ENCODE measurements at regions not wholly inside any gene's neighbourhood (a gene's known extent, or its start where the extent isn't known, plus 50 kb on each side); places are given as distances from the start of the nearest gene placed in this dataset.

DNA sequence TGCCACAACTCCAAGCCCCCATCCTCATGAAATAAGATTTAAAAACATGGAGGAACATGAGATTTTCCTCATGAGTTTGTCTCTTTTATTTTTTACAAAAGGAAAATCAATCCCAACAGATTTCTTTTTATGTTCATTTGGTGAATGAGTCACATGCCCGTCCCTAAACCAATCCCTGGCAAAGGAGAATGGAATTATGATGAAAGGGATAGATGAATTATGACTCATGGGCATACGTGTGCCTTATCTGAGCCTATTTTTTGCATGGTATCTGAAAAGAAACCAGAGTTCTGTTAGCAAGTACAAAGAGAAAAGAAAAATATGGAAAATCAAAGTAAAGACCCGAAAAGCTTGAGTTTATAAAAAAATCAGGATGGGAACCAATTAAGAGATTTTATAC is 267.5 kb upstream of the TMEM161B start:
- Histone ChIP-seq H3K4me3 (no peak overlapping the region), H3K27me3 (replicated peaks; ENCODE audit: insufficient read depth) (no peaks in the 10 kb centered on the region), H3K27ac (no peak overlapping the region), H3K36me3 (ENCODE audit: low read depth) (no peaks in the 10 kb centered on the region), H3K9me2 (ENCODE audit: insufficient read depth) (no peaks in the 10 kb centered on the region), H3K4me2 (ENCODE audit: unreplicated experiment) (no peak overlapping the region), H2AFZ (no peak overlapping the region), H4K20me1 (ENCODE audit: insufficient read depth) (no peaks in the 10 kb centered on the region), H3K4me1 (ENCODE audit: insufficient read depth) (no peaks in the 10 kb centered on the region), H3K9ac (no peak overlapping the region), H3K9me3 (ENCODE audit: low read depth) (no peaks in the 10 kb centered on the region), H3F3A (ENCODE audit: insufficient read depth) (no peaks in the 10 kb centered on the region), H3K79me2 (ENCODE audit: insufficient read depth) (no peaks in the 10 kb centered on the region)
- DNase-seq = peak; percentile 20
- TF ChIP-seq EZH2 (IDR thresholded peaks at IDR 0.05; ENCODE audit: insufficient read depth, poor library complexity, severe bottlenecking) (no peak), EZH2phosphoT487 (IDR thresholded peaks at IDR 0.05; ENCODE audit: insufficient read depth, low read depth) (no peak)
- in situ Hi-C loops (cut with MboI) = no loop called here
- 14 to 15% methylated on average over 3 of the region's 3 CpGs for WGBS, 2 experiments (ENCODE audit: low coverage in 1 of 2, low lambda C conversion rate in 2 of 2, missing lambda C conversion rate in 2 of 2)

DNA sequence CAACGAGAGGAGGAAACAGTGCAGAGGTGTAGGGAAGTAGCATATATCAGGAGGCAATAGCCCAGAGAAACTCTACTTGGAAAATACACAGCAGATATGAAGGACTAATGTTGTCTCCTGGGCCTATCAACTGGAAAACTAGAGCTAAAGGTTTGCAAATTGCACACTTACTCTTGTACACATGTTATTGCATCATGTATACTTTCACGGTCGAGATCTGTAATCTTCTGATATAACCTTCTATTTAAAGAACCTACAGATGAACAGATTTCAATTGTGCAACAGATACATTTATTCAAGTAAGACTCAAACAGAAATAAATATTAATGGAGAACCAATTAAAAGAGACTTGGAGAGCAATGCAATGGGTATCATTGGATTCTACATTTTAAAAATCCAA is 256.3 kb upstream of the TMEM161B start:
- Histone ChIP-seq H2AFZ (no peak overlapping the region), H3F3A (ENCODE audit: insufficient read depth) (no peaks in the 10 kb centered on the region), H3K9me3 (ENCODE audit: low read depth) (no peaks in the 10 kb centered on the region), H3K27me3 (replicated peaks; ENCODE audit: insufficient read depth) (no peaks in the 10 kb centered on the region), H3K4me1 (ENCODE audit: insufficient read depth) (no peaks in the 10 kb centered on the region), H3K27ac (no peak overlapping the region), H3K4me3 (no peak overlapping the region), H4K20me1 (ENCODE audit: insufficient read depth) (no peaks in the 10 kb centered on the region), H3K9ac (no peak overlapping the region), H3K4me2 (ENCODE audit: unreplicated experiment) (no peak overlapping the region), H3K79me2 (ENCODE audit: insufficient read depth) (no peaks in the 10 kb centered on the region), H3K9me2 (ENCODE audit: insufficient read depth) (no peaks in the 10 kb centered on the region), H3K36me3 (ENCODE audit: low read depth) (no peaks in the 10 kb centered on the region)
- DNase-seq = no peak
- WGBS, 2 experiments (ENCODE audit: low coverage in 1 of 2, low lambda C conversion rate in 2 of 2, missing lambda C conversion rate in 2 of 2) = 40 to 51% methylated on average over 3 of the region's 3 CpGs
- in situ Hi-C loops (cut with MboI) = no loop called here
- no peak for TF ChIP-seq EZH2phosphoT487 (IDR thresholded peaks at IDR 0.05; ENCODE audit: insufficient read depth, low read depth)
- no peak for TF ChIP-seq EZH2 (IDR thresholded peaks at IDR 0.05; ENCODE audit: insufficient read depth, poor library complexity, severe bottlenecking)

DNA sequence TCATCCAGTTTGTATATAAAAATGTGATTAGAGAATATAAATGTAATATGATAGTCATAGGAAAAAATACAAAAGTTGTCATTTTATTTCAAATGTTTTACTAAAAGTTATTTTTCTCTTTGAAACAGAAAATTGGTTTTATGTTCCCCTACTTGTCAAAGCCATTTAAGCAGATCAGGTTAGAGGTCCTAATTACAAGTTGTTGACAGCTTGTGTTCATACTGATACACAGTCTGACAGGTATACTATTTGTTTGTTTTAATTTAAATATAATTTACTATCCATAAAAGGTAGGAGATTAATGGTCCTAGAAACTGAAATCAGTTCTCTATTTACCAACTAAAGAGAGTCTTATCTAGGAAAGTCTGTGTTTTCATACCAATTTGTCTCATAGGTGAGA is 250.4 kb upstream of the TMEM161B start:
- H3K27ac ChIP-seq = no peak overlapping the region
- H3K9ac ChIP-seq = no peak overlapping the region
- no peak overlapping the region for H3K4me3 ChIP-seq
- H3K27me3 ChIP-seq (replicated peaks; ENCODE audit: insufficient read depth) = no peaks in the 10 kb centered on the region
- no peaks in the 10 kb centered on the region for H3K9me3 ChIP-seq (ENCODE audit: low read depth)
- H3K79me2 ChIP-seq (ENCODE audit: insufficient read depth) = no peaks in the 10 kb centered on the region
- DNase-seq = no peak
- H3K4me2 ChIP-seq (ENCODE audit: unreplicated experiment) = no peak overlapping the region
- H3K4me1 ChIP-seq (ENCODE audit: insufficient read depth) = no peaks in the 10 kb centered on the region
- no peaks in the 10 kb centered on the region for H3K36me3 ChIP-seq (ENCODE audit: low read depth)
- H4K20me1 ChIP-seq (ENCODE audit: insufficient read depth) = no peaks in the 10 kb centered on the region
- no peak for TF ChIP-seq EZH2phosphoT487 (IDR thresholded peaks at IDR 0.05; ENCODE audit: insufficient read depth, low read depth)
- no peak for TF ChIP-seq EZH2 (IDR thresholded peaks at IDR 0.05; ENCODE audit: insufficient read depth, poor library complexity, severe bottlenecking)
- H3K9me2 ChIP-seq (ENCODE audit: insufficient read depth) = no peaks in the 10 kb centered on the region
- in situ Hi-C loops (cut with MboI) = no loop called here
- no peaks in the 10 kb centered on the region for H3F3A ChIP-seq (ENCODE audit: insufficient read depth)
- no peak overlapping the region for H2AFZ ChIP-seq

DNA sequence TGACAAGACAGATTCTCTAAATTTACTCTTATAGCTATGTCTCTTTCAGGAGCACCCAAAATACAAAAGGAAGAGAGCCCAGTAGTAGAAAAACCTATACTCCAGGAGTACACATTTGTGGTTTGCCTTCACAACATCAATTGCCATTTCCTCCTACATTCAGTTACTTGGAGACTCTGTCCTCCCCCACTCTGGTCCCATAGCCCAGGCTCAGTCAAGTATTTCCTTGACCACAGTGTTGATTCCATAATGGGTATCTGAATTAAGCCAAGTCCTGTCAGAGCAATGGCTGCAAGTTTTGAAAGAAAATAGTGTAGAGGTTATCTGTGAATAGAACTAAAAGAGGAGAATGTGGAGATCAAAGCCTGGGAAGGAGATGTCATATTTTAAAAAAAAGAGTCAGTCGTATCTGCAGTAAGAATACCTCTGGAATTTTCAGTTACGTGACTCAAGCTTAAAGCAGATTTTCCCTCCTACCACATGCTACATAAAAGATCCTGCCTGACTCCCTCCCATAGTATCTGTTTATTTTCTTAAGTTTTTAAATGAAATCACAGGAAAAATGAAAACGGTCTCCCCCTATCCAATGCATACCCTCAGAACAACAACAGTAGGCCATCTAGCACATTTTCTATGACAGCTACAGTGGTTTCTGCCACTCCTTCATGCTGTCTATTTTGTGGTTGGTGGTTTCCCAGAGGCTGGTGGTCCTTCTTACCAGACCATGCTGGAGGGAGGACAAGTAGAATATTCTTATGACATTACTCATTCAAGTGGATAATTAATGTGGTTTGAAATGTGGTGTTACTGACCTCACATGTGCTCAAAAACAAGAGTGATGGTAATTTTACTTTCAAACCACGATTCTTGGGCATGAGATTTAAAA is 249.7 kb upstream of the TMEM161B start:
- in situ Hi-C loops (cut with MboI) = no loop called here
- H3K4me3 ChIP-seq = no peak overlapping the region
- H4K20me1 ChIP-seq (ENCODE audit: insufficient read depth) = no peaks in the 10 kb centered on the region
- H3K4me2 ChIP-seq (ENCODE audit: unreplicated experiment) = no peak overlapping the region
- no peaks in the 10 kb centered on the region for H3K4me1 ChIP-seq (ENCODE audit: insufficient read depth)
- H3K9ac ChIP-seq = no peak overlapping the region
- no peak for DNase-seq
- H3K79me2 ChIP-seq (ENCODE audit: insufficient read depth) = no peaks in the 10 kb centered on the region
- WGBS, 2 experiments (ENCODE audit: low coverage in 1 of 2, low lambda C conversion rate in 2 of 2, missing lambda C conversion rate in 2 of 2) = 31 to 35% methylated on average over 4 of the region's 4 CpGs
- H3F3A ChIP-seq (ENCODE audit: insufficient read depth) = no peaks in the 10 kb centered on the region
- no peaks in the 10 kb centered on the region for H3K27me3 ChIP-seq (replicated peaks; ENCODE audit: insufficient read depth)
- H3K27ac ChIP-seq = no peak overlapping the region
- no peak for TF ChIP-seq EZH2 (IDR thresholded peaks at IDR 0.05; ENCODE audit: insufficient read depth, poor library complexity, severe bottlenecking)
- TF ChIP-seq EZH2phosphoT487 (IDR thresholded peaks at IDR 0.05; ENCODE audit: insufficient read depth, low read depth) = no peak
- no peaks in the 10 kb centered on the region for H3K36me3 ChIP-seq (ENCODE audit: low read depth)
- H2AFZ ChIP-seq = no peak overlapping the region
- H3K9me2 ChIP-seq (ENCODE audit: insufficient read depth) = no peaks in the 10 kb centered on the region
- H3K9me3 ChIP-seq (ENCODE audit: low read depth) = no peaks in the 10 kb centered on the region
